Gastroesophageal sphincter (tissue), 3 donors: ENCODE measurements at regions not wholly inside any gene's neighbourhood (a gene's known extent, or its start where the extent isn't known, plus 50 kb on each side); places are given as distances from the start of the nearest gene placed in this dataset.

Experiments used
- EP300 ChIP-seq: sonication (generic); formaldehyde crosslinking; IDR thresholded peaks from one replicate; pipeline ENCODE4 v1.6.1; 2017; ENCODE audit warnings: antibody characterized with exemption, mild to moderate bottlenecking
- POLR2A ChIP-seq, 2 donors: fragments of 450-650 bp; IDR thresholded peaks; one replicate each; pipeline ENCODE4 v1.6.1; 2017; ENCODE audit warnings: antibody characterized with exemption in 2 of 2, mild to moderate bottlenecking in 2 of 2, moderate library complexity in 1 of 2
- TF ChIP-seq, protein P1 (sequence below), 4 experiments: fragments of 200-600 bp in 2 of 4; fragments of 450-650 bp in 2 of 4; sonication (generic) in 1 of 4; IDR thresholded peaks; one replicate each; pipeline ENCODE4 v1.5.1; 2017 to 2019; ENCODE audit warnings: antibody characterized with exemption in 4 of 4, mild to moderate bottlenecking in 2 of 4, moderate library complexity in 2 of 4

- TF ChIP-seq, protein P1, sequence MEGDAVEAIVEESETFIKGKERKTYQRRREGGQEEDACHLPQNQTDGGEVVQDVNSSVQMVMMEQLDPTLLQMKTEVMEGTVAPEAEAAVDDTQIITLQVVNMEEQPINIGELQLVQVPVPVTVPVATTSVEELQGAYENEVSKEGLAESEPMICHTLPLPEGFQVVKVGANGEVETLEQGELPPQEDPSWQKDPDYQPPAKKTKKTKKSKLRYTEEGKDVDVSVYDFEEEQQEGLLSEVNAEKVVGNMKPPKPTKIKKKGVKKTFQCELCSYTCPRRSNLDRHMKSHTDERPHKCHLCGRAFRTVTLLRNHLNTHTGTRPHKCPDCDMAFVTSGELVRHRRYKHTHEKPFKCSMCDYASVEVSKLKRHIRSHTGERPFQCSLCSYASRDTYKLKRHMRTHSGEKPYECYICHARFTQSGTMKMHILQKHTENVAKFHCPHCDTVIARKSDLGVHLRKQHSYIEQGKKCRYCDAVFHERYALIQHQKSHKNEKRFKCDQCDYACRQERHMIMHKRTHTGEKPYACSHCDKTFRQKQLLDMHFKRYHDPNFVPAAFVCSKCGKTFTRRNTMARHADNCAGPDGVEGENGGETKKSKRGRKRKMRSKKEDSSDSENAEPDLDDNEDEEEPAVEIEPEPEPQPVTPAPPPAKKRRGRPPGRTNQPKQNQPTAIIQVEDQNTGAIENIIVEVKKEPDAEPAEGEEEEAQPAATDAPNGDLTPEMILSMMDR (IDR thresholded peaks at IDR 0.05) = no peak
- TF ChIP-seq POLR2A (IDR thresholded peaks at IDR 0.05) (no peak), EP300 (no peak)
Measured at GRCh38 chr5:57324861-57325260, 151.0 kb downstream of the GPBP1 start.
